PC-3 (cell line): ENCODE measurements at regions not wholly inside any gene's neighbourhood (a gene's known extent, or its start where the extent isn't known, plus 50 kb on each side); places are given as distances from the start of the nearest gene placed in this dataset.

Experiments
- EZH2 ChIP-seq: fragments of 300-600 bp; sonication (generic); IDR thresholded peaks from one replicate; pipeline ENCODE4 v1.6.1; 2017; ENCODE audit warnings: antibody characterized with exemption, mild to moderate bottlenecking, low read length; ENCODE audit not compliant: unreplicated experiment
- EZH2phosphoT487 ChIP-seq: fragments of 300-600 bp; sonication (generic); IDR thresholded peaks from 2 replicates; pipeline ENCODE4 v1.6.1; 2018; ENCODE audit warnings: mild to moderate bottlenecking, antibody characterized with exemption, low read length, borderline replicate concordance
- TF ChIP-seq, protein P1 (sequence below): fragments of 300-600 bp; sonication (generic); conservative IDR thresholded peaks from 2 replicates; pipeline ENCODE4 v1.5.1; 2017; ENCODE audit warnings: antibody characterized with exemption, low read depth, mild to moderate bottlenecking, low read length

DNA sequence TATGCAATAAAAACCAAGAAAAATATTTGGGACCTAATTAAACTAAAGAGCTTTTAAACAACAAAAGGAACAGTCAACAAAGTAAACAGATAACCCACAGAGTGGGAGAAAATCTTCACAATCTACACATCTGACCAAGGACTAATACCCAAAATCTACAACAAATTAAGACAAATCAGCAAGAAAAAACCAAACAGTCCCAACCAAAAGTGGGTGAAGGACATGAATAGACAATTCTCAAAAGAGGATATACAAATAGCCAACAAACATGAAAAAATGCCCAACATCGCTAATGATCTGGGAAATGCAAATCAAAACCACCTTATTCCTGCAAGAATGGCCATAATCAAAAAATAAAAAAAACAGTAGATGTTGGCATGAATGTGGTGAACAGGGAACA lies 250.1 kb downstream of the C1D start:
- TF ChIP-seq, protein P1, sequence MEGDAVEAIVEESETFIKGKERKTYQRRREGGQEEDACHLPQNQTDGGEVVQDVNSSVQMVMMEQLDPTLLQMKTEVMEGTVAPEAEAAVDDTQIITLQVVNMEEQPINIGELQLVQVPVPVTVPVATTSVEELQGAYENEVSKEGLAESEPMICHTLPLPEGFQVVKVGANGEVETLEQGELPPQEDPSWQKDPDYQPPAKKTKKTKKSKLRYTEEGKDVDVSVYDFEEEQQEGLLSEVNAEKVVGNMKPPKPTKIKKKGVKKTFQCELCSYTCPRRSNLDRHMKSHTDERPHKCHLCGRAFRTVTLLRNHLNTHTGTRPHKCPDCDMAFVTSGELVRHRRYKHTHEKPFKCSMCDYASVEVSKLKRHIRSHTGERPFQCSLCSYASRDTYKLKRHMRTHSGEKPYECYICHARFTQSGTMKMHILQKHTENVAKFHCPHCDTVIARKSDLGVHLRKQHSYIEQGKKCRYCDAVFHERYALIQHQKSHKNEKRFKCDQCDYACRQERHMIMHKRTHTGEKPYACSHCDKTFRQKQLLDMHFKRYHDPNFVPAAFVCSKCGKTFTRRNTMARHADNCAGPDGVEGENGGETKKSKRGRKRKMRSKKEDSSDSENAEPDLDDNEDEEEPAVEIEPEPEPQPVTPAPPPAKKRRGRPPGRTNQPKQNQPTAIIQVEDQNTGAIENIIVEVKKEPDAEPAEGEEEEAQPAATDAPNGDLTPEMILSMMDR = no peak
- TF ChIP-seq EZH2 (no peak), EZH2phosphoT487 (no peak)
